Vagina (tissue), 2 donors: ENCODE measurements at regions not wholly inside any gene's neighbourhood (a gene's known extent, or its start where the extent isn't known, plus 50 kb on each side); places are given as distances from the start of the nearest gene placed in this dataset.

Experiments used
- POLR2AphosphoS5 ChIP-seq, 2 donors: sonication (generic); formaldehyde crosslinking; IDR thresholded peaks; one replicate each; pipeline ENCODE4 v1.9.0; 2017; ENCODE audit warnings: antibody characterized with exemption in 2 of 2, mild to moderate bottlenecking in 2 of 2, low read depth in 1 of 2; ENCODE audit not compliant: insufficient read depth in 1 of 2
- TF ChIP-seq, protein P1 (sequence below), 3 experiments: fragments of 450-650 bp in 2 of 3; fragments of 200-600 bp in 1 of 3; sonication (generic) in 1 of 3; IDR thresholded peaks; one replicate each; pipeline ENCODE4 v1.5.1; 2017 to 2019; ENCODE audit warnings: antibody characterized with exemption in 3 of 3, mild to moderate bottlenecking in 2 of 3, moderate library complexity in 2 of 3

GRCh38 chr7:65809259-65809981 lies 63.5 kb upstream of the VKORC1L1 start:
- TF ChIP-seq, protein P1, sequence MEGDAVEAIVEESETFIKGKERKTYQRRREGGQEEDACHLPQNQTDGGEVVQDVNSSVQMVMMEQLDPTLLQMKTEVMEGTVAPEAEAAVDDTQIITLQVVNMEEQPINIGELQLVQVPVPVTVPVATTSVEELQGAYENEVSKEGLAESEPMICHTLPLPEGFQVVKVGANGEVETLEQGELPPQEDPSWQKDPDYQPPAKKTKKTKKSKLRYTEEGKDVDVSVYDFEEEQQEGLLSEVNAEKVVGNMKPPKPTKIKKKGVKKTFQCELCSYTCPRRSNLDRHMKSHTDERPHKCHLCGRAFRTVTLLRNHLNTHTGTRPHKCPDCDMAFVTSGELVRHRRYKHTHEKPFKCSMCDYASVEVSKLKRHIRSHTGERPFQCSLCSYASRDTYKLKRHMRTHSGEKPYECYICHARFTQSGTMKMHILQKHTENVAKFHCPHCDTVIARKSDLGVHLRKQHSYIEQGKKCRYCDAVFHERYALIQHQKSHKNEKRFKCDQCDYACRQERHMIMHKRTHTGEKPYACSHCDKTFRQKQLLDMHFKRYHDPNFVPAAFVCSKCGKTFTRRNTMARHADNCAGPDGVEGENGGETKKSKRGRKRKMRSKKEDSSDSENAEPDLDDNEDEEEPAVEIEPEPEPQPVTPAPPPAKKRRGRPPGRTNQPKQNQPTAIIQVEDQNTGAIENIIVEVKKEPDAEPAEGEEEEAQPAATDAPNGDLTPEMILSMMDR (IDR thresholded peaks at IDR 0.05) = no peak
- no peak for TF ChIP-seq POLR2AphosphoS5 (IDR thresholded peaks at IDR 0.05; ENCODE audit: insufficient read depth in 1 of 2, low read depth in 1 of 2)
